HG02870 (cell line): ENCODE measurements at regions not wholly inside any gene's neighbourhood (a gene's known extent, or its start where the extent isn't known, plus 50 kb on each side); places are given as distances from the start of the nearest gene placed in this dataset.

Experiments
- ATAC-seq: cut with Tn5 transposase; IDR thresholded peaks from one replicate; pipeline ENCODE4 v1.9.1; 2021; ENCODE audit warnings: mild to moderate bottlenecking, moderate library complexity; ENCODE audit not compliant: unreplicated experiment

DNA sequence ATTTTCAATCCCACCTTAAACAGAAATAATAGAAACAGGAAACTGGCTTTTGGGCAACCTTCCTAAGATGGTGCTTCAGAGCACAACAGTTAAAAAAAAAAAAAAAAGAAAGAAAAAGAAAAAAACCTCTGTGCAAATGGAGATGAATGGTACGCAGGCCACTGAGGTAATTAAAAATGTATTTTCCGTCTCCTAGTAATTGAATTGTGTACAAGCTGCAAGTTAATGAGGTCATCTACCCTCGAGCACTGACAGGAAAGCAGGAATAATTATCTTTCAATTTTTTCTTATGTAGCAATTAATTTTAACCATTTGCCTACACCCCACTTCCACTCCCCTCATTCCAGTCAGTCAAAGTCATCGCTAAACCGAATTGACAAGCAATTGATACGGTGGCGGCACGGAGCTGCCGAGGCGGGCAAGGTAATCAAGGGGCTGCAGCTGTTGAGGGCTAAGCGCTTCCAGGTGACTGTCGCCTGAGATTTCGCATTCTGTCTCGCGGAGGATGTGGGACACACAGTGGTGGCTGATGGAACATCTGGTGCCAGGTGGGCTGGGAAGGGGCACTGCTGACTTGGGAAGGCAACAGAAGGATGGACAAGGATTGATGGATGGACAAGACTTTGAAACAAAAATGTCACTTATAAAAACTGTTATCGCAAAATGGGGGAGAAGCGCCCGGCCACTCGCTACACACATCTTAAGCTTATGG lies 109.4 kb downstream of the RCN1 start:
- ATAC-seq = no peak

DNA sequence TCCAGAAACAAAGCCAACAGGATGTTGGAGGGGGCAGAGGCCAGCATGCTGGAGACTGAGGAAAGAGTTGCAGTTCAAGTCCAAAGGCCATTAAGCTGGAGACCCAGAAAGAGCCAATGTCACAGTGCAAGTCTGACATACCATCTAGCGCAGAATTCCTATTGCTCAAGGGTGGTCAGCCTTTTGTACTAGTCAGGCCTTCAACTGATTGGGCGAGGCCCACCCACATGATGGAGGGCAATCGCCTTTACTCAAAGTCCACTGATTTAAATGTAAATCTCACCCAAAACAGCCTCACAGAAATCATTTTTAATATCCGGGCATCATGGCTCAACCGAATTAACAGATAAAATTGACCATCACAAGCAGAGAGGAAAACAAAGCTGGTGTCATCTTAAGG lies 113.9 kb downstream of the RCN1 start:
- ATAC-seq = no peak

DNA sequence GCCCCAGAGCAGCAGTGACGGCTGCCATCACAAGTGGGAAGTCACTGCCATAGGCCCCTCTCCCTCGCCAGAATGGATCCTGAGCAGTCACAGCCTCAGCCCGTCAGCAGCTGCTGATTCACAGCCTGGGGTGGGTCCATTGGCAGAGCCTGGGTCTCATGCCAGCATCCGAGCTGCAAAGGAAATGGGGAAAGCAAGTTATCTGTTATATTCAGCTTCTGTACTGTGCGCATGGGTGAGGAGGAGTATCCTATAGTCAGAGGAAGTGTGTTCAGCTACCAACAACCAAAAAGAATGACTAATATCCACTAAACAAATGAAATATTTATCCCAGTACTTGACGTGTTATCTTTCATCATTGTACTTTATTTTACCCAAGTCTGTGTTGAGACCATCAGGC lies 119.7 kb downstream of the RCN1 start:
- no peak for ATAC-seq

DNA sequence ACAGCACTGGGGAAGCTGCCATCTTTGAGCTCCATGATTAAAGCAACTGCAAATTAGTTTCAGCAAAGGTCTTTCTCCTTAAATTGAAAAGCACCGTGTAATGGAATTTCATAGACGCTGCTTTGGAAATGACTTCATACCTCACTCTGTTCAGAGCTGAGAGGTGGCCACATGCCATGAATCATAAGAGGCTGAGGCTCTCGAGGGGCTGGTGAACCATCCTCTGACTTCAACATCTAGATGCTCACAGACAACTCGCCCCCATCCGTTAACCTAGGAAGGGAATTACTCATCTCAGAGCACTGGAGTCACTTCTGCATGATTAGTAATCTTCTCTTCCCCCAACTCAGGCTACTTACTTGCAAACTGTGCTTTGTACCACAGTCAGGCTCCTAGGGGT lies 122.3 kb downstream of the RCN1 start:
- no peak for ATAC-seq

DNA sequence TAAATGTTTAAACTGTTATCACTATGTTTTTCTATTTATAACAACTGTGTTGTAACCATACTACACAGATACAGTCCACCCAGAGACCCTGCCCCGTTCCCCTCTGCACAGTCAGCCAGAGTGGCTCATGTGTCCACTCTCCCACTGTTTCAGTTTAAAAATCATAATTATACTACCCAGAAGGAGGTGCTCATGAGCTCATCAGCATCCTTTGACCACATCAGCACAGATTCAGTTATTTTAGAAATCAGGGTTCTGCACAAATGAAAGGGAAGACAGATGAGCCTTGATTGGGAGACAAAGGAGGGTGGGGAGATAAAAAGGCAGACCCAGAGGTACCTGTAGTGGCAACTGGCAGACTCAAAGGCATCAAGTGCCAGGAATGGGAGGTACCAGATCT lies 124.3 kb downstream of the RCN1 start:
- ATAC-seq = no peak

DNA sequence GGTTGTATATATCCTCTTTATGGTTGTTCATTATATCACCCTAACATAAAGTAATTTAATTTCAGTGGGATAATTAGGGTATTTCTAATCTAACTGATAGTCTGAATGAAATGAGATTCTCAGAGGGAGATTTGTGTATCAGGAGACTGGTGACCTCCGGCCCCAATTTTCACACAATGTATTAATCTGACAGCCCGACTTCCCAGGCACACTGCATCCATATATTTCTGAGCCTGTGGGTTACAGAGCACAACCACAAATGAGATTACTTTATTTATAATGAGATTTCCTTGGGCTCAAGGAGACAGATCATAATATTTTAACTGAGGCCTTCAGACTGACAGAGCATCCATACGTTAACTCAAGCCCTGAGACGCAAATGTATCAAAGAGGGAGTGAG lies 125.9 kb downstream of the RCN1 start:
- no peak for ATAC-seq

DNA sequence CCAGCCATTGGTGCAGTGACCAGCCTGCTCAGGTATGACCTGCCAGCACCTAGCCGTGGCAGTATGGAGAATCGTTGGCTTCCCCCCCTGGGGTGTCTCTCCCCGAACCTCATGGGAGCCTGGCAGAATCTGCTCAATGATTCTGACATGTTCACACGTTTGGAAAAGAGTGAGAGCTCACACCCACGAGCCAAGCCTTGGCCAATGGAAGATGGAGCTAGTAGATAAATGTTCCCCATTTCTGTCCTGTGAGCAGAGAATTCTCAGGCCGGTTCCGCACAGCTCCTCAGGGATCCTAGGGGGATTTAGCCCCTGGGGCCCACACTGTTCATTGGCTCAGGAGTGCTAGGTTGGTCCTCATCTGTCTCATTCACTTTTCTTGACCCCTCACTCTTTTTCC lies 128.4 kb downstream of the RCN1 start:
- no peak for ATAC-seq

DNA sequence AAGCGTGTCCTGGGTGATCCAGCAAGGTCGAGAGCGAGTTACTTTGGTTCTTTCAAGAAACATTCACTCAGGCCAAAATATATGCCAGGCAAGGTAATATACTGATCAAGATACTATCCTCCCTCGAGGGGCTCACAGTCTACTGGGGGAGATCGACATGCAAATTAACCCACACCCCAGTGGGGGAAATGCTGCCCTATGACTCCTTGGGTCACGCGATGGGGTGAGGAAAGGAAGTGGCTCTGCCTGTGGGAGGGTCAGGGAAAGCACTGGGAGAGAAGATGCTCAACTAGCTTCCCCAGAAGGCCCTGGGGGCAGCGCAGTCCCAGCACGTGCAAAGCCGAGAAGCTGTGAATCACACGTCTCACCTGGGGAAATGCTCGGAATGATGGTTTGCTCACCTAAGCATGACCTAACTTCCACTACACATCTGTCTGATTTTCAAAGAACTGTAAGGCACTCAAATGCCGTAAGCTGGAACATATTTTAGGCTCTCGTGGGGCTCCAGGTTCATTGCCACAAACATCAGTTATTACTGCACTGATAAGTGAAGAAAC lies 130.7 kb downstream of the RCN1 start:
- no peak for ATAC-seq

DNA sequence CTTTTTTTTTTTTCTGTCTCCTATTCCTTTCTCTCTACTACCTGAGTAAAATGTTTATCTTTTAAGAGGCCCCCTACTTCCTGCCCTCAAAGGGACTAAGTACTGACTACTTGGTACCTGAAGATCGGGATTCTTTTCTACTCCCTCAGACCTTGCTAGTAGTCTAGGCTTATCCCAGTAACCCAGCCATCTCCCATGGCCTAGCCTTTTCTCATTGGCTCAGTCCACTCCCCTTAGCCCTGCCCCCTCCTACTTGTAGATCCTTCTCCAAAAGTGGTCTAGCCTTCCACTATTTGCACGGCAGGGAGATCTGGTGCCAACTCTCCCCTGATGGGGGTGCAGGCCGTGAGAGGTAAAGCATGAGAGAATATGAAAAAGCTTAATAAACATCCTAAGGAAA lies 133.7 kb downstream of the RCN1 start:
- no peak for ATAC-seq

DNA sequence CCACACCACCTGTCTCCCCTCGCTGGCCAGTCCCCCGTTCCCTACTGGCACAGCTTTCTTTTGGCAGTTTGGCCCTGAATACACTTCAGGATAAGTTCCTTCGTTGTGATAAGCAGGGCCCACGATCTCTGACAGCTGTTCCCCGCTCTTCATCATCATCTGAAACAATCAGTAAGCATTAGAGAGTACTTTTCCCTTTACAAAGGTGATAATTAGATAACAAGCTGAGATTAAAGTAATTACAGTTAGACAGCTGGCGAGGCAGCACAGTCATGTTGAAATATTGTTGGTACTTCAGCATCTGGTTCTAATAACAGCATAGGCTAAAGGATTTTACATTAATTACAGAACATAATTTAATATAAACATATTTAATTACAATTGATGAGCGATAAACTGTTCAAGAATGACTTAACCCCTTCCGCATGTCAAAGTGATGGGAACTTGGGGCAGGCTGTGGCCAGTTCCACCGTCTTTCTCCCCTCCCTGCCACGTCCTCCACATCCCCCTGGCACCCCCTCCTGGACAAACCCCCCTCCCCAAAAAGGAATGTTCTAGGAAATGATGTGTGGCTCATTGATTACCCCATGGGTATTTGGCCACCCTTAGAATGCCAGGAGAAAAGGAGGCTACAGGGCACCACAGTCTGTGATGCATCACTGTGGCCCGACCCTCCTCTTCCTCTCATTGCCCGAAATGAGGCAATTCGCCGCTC lies 134.9 kb downstream of the RCN1 start:
- no peak for ATAC-seq

DNA sequence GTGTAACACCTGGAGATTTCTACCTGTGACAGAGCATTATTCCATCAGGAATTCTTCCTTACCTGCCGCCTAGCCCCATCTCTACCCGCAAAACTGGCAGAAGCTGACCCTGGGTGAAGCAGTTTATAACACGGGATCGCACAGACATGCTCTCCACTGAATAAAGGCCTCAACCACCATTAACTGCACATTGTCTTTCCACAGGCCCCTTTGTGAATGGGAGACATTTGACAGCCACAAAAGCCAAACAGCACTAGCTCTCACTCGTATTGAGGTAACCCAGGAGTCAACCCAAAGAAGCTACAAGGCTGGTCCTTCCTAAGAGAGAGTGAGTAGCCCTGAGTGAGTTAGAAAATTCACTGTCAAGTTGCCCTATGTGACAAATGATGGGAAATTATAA lies 135.6 kb downstream of the RCN1 start:
- no peak for ATAC-seq

DNA sequence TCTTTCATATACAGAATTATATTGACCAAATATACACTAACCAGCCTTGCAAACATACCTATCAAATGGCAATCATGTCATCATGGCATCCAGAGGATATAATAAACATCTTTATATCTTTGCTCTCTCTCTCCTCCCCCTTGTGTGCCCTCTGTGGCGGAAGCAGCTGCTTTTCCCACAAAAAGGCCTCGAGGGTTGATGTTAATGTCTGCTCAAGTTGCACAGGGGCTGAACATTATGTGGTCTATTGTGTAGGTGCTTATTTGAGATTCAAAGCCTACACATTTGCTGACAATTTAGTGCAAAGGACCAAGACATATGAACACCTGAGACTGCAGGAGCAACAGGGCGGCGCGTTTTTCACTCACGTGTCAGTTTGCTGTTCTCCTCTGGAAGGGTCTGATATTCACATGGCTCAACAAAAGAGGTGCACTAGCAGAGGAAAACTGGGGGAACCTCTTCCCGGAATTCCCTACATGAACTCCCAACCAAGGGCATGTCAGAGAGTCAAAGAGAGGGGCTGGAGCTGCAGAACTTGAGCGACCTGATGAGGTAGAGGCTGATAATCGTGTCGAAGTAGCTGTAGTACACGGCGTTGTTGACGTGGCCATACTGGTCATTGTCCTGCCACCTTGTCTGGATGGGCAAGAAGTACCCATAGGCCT lies 138.8 kb downstream of the RCN1 start:
- no peak for ATAC-seq

DNA sequence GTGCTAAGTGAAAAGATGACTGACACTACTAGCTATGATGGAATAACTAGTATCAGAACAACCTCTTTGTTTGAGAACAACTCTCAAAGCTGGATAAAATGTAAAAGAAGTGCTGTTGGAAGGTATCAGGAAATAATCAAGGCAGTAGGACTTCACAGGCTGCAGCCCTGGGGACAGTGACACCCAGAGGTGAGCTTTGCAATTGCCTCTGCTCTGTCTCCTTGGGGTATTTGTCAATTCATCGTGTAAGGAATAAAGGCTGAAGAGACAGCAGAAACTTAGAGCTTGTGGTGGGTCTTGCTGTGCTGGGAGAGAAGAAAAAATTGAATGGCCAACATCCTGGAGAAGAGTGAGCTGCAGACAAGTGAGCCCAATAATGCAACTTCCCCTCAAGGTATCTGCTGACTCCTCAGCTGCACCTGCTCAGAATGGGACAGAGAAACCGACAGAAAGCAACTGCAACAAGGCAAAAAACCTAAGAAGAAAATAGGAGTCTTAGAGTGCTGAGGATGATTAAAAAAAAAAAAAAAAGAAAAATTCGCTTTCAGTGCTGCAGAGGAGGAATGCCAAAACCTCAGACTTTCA lies 141.1 kb downstream of the RCN1 start:
- peak; percentile 84 for ATAC-seq

DNA sequence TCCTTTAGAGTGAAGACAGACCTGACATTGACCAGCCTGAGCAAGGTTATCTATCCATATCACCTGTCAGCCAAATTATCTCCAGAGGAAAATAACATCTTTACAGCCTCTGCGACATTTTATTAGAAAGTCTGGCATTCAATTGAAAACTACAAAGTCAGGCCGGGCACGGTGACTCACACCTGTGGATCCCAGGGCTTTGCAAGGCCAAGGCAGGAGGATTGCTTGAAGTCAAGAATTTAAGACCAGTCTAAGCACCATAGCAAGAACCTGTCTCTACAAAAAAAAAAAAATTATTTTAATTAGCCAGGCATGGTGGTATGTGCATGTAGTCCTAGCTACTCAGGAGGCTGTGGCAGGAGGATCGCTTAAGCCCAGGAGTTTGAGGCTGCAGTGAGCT lies 141.6 kb downstream of the RCN1 start:
- no peak for ATAC-seq

DNA sequence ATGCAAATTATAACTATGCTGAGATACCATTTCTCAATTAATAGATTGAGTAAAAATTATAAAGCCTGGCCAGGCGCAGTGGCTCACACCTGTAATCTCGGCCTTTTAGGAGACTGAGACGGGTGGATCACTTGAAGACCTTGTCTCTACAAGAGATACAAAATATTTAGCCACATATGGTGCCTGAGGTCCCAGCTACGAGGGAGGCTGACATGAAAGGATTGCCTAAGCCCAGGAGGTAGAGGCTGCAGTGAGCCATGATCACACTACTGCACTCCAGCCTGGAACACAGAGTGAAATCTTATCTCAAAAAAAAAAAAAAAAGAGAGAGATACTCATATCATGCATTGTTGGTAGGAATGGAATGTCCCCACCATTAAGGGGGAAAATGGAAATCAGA lies 142.4 kb downstream of the RCN1 start:
- no peak for ATAC-seq

DNA sequence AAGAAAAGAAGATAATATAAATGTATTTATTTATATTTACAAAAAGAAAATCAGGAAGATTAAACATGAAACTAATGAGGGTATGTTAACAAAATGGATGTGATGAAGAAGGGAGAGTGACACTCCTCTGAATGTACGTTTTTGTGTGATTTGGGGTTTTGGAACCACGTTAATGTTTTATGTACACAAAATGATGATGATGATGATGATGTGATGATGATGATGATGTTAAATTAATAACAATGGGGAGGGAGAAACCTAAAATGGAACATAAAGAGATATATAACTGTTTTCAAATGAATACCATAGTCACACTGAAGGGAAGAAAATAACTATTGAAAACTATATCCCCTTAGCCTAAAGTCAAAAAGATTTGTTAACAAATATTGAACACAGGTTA lies 143.1 kb downstream of the RCN1 start:
- ATAC-seq = no peak

DNA sequence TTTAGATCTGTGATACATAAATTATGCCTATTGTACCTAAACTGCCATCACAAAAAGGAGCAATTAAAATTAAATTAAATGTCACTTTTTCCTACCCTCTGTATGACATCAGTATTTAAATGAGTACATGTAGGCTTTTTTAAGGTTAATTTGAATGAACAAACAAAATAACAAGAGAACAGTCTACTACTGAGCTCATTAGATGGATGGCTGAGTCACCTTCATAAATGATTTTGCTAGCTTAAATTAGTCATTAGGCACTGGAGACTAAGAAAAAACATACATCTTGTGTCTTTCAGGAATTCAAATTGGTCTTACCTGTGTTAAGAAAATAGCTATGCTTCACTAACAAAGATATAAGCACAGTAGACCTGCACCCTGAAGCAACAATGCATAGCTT lies 153.6 kb downstream of the RCN1 start:
- ATAC-seq = no peak

DNA sequence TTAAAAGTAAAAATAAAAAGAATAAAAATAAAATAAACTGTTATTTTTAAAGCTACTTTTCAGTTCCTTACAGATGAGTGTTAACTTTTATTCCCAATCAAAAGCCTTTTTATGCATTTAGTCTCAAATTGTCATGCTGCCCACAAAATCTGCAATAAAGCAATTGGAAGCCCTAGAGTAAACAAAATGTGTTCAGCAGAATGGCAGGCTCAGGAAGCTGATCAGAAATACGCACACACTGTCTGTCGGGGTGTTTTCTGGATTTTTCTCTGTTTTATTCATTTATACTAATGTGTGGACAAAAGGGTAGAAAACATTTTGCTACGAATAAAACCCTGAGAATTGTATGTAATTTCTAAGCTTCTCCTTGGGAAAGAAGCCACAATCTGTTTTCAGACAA lies 162.8 kb downstream of the RCN1 start:
- ATAC-seq = no peak

DNA sequence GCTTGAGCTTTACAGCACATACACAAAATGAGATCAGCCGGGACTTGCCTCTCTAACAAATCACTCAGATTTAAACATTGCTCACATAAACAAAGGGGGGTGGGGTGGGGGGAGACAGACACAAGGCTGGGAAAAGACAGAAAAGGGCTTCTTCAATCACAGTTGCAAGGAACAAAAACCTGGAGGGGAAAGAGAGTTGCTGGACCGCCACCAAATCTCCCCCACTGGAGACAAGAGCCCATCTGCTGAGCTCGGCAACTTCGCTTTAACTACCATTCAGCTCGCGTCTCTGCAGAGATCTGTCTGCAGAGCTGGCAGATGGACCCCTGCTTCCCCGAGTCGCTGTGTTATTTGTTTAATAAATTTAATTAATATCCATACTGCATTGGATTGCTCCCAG lies 165.0 kb downstream of the RCN1 start:
- ATAC-seq = no peak

DNA sequence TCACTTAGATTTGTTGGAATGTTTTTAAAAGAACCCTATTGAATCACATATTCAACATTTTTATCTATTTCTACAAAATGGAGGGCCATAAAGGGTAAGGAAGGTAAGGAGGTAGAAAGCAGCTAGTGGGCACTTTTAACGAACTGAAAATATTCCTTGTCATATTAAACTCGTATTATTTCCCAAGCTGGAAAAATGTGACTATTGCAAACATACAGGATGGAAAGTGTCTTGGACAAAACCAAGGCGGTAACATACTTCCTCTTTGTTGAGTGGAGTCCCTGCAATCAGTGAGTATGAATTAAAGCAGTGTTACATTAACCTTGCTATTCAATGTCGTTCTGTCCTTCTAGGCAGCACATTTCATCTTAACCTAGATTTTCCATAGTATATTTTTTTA lies 165.6 kb downstream of the RCN1 start:
- no peak for ATAC-seq

DNA sequence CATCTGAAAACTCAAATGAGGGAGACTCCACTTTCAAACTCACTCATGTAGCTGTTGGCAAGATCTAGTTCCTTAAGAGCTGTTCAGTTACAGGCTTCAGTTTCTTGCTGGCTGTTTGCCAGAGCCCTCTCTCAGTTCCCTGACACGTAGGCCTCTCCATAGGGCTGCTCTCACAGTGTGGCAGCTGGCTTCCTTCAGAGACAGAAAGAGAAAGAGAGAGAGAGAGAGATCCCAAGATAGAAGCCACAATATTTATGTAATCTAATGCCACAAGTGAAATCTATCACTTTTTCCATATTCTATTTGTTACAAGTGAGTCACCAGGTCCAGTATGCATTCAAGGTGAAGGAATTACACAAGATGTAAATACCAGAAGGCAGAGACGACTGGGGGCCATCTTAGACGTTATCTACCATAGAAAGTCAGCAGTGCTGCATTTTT lies 168.8 kb downstream of the RCN1 start:
- peak; percentile 97 for ATAC-seq

DNA sequence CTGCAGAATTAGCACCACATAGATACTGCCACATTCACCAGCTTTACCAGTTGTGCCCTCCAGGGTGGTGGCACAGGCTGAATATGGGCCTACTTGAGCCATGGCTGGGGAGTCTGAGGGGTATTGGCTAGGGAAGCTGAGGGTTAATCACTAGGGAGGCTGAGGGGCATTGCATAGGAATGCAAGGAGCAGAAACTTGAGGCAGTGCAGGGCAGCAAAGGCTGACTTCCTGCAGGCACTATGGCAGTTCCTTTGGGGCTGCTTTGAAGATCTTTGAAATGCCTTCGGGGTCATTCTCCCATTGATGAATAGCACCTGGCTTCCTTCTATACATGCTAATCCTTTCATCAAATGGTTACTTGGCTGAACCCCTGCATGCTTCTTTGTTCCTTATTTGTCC lies 171.5 kb downstream of the RCN1 start:
- ATAC-seq = no peak
